NCI-H1930 (cell line): ENCODE measurements at regions not wholly inside any gene's neighbourhood (a gene's known extent, or its start where the extent isn't known, plus 50 kb on each side); places are given as distances from the start of the nearest gene placed in this dataset.
"Not testable (repeated sequence)": the region's sequence is repeated elsewhere in the genome, so short reads cannot be mapped to it uniquely, and the experiment has no call there.

Experiments
- DNase-seq, 2 experiments: peaks; one replicate each; lab custom pipeline; 2025; lab: John Stamatoyannopoulos, UW

DNA sequence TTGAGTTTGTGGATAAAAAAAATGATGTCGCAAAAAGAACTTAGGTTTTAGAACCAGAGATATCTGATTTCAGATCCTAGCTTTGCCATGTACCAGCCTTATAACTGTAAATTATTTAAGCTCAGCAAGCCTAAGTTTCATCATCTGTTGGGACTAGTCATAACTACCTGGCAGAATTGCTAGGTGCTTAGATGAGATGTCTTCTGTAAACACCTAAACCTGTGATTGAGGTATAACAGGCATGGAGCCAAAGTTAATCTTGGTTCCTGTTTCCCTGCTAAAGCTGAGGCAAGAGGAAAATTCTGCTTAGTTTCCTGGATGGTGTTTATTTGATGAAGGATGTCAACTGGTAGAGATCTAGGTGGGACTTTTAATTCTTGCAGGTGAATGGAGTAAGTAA is 331.3 kb upstream of the RBMS3 start:
- DNase-seq, result no peak

GRCh38 chr3:28950614-28951013 is 330.3 kb upstream of the RBMS3 start:
- no peak for DNase-seq

GRCh38 chr3:28951772-28952556 is 328.9 kb upstream of the RBMS3 start:
- no peak for DNase-seq

DNA sequence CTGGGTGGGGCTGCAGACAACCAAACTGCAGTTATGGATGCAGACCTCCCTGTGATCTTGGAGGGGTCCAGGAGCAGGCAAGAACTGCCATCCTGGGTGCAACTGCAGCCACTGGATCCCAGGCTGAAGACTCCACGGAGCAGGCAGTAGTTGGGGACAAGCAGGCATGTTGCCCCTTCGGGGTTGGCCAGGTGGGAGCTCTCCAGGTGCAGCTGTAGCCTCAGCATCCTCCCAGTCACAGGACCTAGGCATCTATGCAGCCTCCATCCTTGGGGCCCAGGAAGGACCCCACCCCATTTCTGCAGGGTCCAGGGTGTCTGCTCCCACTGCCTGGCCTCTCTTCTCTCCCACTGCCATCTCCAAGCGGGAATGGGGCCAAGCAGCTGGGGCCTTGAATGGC is 322.2 kb upstream of the RBMS3 start:
- DNase-seq, result no peak

DNA sequence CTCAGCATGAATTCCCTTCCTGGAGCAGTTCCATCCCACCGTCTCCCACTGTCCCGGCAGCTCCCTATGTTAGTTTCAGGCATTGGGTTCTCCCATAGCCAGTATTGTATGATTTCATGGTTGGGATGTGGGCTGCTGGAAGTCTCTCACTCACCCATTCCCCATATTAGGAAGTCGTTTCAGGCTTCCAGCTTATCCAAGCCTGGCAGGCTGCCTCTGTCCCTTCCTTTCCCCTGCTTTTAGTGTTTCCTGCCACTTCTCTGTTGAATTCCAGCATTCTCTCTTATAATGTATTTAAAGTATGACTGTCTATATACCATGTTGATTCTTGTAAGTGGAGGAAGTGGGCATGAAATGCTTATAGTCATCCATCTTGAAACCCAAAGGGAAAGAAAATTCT is 309.7 kb upstream of the RBMS3 start:
- no peak for DNase-seq

DNA sequence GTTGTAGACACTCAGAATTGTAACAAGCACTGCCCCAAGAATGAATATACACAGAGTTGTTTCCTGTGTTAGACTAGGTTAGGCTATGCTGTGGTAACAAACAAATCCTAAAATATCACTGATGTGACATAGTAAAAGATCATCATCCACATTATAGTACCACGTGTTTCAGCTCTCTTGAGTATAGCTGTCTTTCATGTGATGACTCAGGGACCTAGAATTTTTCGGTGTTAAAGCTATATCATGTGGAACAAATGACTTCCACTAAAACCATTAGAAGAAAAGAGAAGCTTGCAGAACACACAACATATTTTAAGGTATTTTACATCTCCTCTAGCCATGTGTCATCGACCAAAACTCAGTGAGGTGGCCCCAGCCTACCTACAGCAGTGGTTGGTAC is 307.9 kb upstream of the RBMS3 start:
- no peak for DNase-seq

DNA sequence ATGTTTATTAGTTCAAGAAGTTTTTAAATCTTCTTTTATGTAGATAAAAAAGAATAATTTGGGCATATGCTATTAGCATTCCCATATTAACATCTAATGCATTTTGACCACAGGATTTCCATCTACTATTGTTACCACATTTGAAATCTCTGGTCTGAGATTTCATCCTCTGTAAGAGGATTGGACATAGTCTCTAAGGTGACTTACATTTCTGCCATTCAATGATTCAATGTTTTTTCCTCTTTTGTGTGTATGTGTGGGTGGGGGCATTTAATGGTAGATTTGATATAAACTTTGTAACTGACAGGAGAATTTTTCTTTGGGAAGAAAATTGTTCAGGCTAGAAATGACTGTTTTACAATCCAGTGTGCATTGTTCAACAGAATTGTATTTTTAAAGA is 307.3 kb upstream of the RBMS3 start:
- no peak for DNase-seq

DNA sequence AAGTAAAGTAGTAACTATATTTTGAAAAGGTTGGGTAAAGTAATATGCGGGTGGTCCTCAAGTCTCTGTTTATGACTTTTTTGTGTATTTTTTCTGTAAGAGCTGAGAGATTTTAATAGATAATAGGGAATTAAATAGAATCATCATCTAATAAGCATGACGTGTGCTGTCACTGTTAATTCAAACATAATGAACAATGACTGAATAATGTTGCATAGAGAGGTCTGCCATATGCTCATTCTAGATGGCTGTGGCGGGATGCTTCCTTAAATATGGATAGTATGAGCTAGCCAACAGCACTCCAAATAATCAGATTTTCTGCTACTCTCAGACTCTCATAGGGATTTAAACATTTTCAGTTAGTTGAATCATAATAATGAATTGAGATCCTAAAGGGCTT is 302.8 kb upstream of the RBMS3 start:
- no peak for DNase-seq

DNA sequence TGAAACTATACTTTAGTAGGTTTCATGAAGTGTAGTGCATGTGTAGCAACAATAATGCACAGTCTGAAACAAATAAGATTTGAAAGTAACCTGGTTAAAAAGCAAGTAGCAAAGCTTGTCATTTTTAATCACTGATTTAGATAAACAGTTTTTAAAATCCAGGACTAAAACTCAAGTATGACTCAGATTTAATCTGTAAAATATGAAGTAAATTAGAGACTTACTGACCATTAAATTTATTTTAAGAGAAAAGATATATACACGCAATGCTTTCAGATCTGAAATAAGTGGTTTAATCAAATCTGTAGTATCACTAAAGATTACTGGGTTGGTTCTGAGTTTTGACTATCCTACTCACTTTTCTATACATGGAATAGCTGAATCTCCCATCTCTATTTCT is 300.7 kb upstream of the RBMS3 start:
- no peak for DNase-seq

GRCh38 chr3:28980631-28981030 is 300.2 kb upstream of the RBMS3 start:
- DNase-seq, result no peak

DNA sequence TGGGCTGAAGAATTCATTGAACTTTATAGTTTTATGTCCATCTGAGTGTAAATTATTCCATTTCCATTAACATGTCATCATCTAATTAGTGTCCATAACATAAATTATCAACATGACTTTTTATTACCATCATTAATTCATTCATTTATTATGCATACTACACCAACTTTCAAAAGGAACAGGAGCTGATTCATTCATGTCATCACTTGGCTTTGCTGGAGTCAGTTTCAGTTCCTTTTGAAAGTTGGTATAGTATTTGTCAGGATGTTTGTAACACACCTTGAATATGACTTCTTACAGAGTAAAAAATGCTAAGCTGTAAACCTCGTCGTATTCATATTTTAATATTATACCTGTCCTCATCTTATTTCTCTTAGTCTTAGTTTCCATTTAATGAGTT is 298.0 kb upstream of the RBMS3 start:
- no peak for DNase-seq

- no peak for DNase-seq
These were observed 293.9 kb upstream of the RBMS3 start for GRCh38 chr3:28986922-28987321.

DNA sequence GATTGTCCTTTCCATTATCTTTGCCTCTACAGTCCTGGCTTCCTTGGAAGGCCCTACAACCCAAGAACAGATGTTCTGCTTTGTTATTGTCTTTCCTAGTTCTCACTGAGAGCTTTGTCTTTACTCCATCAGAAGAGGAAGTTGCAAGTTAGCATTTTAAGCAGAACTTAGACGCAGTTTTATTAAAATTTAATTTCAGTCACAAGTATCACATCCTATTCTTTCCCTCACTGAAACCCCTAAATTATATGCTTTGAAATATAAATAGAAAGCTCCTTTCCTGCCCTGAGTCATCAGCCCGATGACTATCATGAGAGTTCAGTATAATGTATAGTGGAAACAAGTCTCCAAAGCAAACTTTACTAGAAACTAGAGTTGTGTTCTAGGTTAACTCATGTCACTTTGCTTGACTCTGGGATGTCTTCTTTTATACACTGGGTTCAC is 291.2 kb upstream of the RBMS3 start:
- DNase-seq, result no peak

- DNase-seq, result no peak
These were observed 286.5 kb upstream of the RBMS3 start for GRCh38 chr3:28994161-28994905.

- no peak for DNase-seq
These were observed 275.8 kb upstream of the RBMS3 start for GRCh38 chr3:29004885-29005599.

DNA sequence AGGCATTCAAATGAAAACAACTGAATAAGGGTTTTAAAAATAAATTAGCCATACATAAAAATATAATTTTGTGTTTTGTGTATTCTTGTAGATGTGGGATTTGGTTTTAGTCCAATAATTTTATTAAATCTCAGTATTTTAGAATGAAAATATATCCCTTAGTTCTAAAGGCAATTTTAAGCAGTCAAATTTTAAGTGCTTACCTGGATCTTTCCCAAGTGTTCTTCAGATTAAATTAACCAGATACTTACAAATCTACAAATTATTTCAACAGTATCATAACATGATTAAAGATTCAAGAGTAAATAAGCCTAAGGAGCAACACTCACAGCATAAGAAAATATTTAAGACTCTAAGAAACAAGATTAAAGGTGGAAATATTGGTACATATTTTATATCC is 275.0 kb upstream of the RBMS3 start:
- DNase-seq, result no peak

DNA sequence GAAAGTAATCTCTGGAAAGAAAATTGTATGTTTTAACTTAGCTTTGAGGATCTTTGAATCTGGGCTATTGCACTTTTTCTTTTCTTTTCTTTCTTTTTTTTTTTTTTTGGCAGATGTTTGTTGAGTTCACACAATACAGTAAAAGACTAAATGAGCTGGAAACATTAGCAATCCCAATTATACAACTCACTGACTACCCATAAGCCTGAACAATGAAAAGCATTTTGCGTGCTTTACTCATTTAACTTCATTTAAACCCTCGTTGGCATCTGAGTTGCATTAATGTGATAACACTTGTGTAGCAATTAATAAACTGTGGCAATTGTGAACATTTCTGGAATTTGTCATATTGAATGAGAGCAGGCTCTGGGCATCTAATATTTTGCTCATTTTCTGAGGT is 269.4 kb upstream of the RBMS3 start:
- no peak for DNase-seq

GRCh38 chr3:29011966-29012365 is 268.9 kb upstream of the RBMS3 start:
- DNase-seq, result no peak

- DNase-seq, result no peak
These were observed 257.9 kb upstream of the RBMS3 start for GRCh38 chr3:29022976-29023375.

DNA sequence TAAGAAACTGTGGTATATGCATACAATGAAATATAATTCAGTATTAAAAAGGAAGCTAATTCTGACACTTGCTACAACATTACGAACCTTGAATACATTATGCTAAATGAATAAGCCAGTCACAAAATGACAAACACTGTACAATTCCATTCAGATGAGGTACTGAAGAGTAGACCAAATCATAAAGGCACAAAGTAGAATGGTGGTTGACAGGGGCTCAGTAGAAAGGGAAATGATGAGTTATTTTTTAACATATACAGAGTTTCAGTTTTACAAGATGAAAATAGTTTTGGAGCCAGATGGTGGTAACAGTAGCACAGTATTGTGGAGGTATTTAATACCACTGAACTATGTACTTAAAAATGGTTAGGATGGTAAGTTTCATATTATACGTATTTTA is 254.6 kb upstream of the RBMS3 start:
- no peak for DNase-seq

DNA sequence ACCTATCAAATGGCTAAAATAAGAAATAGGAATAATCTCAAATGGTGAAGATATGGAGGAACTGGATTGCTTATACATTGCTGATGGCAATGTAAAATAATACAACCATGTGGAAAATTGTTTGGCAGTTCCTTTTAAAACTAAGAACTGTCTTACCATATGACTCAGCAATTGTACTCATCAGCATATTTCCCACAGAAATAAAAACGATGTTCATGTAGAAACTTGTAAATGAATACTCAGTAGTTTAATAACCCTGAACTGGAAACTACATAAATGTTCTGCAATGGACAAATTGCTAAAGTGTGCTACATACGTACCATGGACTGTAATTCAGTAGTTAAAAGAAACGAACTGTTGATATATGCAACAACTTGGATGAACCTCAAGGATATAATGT is 253.9 kb upstream of the RBMS3 start:
- no peak for DNase-seq

DNA sequence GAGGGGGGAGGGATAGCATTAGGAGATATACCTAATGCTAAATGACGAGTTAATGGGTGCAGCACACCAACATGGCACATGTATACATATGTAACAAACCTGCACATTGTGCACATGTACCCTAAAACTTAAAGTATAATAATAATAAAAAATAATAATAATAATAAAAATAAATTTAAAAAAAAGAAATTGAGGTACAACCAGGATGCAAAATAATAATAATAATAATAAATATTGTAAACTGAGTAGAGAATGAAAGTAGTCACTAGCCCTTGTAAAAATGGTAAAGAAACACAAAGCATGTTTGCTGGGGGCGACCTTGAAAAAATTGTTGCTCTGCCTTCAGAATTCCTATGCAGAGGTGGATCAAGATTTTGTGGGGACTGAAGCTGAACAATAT is 249.7 kb upstream of the RBMS3 start:
- DNase-seq, result not testable (repeated sequence)

DNA sequence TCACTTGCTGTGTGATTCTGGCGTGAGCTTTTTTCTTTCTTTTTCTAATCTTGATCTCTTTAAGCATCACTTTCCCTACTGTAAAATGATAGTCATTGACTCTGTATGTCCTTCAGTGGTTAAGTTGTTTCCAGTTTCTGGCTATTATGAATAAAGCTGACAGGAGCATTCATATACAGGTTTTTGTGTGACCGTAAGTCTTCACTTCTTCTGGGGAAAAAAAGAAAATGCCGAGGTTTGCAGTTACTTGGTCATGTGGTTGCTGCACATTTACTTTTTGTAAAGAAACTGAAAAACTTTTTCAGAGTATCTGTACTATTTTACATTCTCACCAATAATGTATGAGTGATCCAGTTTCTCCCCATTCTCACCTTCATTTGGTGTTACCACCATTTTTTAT is 247.4 kb upstream of the RBMS3 start:
- no peak for DNase-seq
